Stimulated activated CD8-positive, alpha-beta memory T cell treated with anti-CD3 and anti-CD28 coated beads, Interleukin-15, amount 100 ng/mL, for 24 hours (primary cell): ENCODE measurements at regions not wholly inside any gene's neighbourhood (a gene's known extent, or its start where the extent isn't known, plus 50 kb on each side); places are given as distances from the start of the nearest gene placed in this dataset.

ENCODE experiments used
- DNase-seq: peaks from one replicate; pipeline ENCODE4 v3.0.0-alpha.2; 2020; ENCODE audit warnings: low read depth

DNA sequence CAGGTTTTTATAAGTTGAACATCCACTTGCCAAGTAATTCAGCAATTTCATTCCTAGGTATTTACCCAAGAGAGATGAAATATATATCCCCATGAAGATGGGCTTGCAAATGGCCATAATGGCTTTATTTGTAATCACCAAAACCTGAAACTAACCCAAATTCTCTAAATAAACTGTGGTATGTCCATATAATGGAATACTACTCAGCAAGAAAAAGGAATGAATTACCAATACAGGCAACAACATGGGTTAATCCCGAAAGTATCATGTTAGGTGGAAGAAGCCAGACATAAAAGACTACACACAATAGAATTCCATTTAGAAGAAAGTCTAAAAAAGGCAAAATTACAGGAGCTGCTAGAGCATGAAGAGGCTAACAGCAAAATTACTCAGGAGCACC is 101.4 kb upstream of the PPP2R2D start:
- DNase-seq: no peak

DNA sequence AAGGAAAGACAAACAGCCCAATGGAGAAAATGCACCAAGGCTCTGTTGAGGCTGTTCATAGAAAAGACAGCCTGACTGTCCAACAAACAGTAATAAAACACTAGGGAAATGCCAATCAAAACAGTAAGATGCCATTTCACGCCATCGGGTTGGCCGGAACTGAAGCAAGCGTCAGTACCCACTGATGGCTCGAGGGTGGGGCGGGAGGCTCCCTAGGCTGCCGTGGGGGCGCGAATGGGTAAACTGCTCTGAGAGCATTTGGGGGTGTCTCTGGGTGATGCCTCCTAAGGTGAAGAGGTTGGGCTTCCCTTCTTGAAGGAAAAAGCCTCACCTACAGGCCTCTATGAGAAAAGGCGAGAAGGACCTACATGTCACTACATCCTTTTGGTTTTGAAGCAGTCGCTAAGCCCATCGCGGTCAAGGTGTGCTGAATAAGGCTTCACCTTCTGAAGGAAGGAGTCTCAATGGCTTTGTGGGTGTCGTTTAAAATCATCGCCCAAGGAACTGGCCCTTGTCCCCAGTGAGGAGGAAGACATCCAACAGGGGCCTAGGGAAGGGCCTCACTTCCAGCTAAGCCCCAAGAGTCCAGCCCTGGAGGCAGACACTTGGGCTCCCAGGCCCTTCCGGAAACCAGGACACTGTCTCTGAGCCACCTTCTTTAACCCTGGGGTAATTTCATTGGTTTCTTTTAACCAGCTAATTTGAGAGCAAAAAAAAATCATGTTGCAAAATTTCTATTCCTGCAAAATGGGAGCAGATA is 98.5 kb upstream of the PPP2R2D start:
- no peak for DNase-seq

DNA sequence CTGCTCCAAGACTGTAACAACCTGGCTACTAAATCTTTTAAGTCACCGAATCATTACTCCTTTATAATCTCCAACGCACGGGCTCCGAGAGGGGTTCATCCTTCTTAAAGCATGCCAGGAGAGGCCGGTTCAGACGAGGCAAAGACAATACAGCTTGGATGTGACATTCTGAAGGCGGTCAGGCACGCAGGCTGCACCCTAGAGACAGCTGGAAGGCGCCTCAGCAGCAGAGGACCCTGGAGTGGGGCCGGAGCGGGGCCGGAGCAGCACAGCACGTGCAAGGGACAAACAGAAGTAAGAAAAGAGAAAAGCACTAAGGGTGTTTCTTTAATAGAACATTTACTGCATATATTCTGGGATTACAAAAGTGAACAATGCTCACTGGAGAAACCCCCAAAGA is 97.8 kb upstream of the PPP2R2D start:
- no peak for DNase-seq

DNA sequence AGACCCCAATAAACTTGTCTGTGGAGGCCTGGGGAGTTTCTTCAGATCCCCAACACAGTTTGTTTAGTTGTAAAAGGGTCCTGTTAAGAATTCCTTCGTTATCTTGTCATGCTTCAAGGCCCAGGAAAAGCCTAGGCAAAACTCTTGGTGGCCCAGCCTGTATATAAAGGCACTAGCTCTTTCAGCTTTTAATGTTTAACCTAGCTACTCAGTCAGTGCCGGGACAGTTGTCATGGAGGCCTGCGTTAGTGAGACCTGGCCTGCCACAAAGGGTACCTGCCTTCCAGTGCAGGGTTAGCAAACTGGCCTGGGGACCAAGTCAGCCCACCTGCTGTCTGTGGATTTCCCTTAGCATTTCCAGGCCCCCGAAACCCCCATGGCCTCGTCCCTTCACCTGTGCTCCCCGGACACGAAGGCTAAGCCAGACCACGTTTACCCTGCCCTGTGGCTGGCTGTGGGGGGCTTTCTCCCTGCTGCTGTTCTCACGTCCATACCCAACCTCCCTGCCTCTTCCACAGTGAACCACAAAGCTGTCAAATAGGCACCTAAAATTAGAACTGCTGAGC is 96.9 kb upstream of the PPP2R2D start:
- DNase-seq: no peak

DNA sequence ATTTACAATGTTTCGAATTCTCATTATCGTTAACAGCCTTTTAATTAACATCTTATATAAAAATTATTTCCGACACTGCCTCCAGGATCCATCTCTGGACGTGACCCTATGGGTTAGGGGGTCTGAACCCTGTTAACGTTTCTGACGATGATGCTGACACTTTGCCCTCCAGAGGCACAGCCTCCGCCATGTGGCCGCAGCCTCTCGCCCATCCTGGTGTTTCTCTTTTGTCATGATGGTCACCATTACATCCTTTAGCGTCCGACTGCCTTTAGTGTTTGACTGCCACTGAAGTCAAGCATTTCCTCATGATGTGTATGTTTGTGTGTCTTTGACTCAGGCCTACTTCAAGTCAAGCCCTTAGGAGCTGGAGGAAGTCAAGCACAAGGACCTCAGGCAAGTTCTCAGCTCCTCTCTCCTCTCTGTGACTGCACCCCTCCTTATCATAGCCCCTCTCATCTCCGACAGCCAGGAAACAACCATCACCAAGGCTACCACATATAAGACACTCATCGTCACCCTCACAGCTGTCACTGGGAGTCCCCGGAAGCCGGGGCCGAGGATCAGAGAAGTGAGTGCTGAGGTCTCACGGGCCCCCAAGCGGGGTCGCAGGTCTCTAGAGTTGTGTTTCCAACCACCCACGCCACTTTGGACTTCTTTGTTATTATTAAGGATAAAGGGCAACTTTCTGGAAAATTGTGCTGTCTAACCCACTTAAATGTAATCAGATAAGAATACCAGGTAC is 96.1 kb upstream of the PPP2R2D start:
- DNase-seq: no peak

DNA sequence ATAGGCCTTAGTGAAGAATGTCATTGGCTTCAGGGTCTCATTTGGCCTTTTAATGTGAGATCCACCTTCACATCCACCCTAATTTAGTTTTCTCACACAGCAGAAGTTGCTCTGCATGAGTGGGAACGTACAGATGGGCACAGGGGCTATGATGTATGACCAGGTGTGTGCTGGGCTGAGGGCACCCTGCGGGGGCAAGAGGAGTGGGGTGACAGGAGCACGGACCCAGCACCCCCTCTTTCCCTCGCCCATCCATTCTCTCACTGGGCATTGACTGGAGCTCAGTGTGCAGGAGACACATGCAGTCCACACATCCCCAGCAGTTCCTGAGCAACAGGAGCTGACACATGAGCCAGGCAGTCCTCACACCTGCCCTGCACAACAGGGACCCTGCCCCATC is 95.1 kb upstream of the PPP2R2D start:
- DNase-seq: no peak

DNA sequence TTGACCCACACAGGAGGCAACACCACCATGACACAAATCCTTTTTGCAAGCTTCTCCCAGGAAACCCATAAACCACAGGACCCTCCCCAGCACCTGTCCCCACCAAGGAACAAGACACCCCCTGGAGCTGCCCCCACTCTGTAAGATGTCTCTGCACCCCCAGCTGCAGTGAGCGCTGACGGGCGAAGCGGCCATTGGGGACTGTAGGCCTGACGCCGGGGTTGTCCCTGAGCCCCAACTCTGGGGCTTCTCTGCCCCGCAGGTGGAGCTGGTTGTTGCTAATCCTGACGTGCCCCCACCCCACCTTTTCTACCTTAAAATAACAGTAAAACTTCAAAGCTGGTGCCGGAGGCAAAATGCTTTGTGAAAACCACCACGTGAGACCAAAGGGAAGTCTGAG is 94.7 kb upstream of the PPP2R2D start:
- DNase-seq: no peak

DNA sequence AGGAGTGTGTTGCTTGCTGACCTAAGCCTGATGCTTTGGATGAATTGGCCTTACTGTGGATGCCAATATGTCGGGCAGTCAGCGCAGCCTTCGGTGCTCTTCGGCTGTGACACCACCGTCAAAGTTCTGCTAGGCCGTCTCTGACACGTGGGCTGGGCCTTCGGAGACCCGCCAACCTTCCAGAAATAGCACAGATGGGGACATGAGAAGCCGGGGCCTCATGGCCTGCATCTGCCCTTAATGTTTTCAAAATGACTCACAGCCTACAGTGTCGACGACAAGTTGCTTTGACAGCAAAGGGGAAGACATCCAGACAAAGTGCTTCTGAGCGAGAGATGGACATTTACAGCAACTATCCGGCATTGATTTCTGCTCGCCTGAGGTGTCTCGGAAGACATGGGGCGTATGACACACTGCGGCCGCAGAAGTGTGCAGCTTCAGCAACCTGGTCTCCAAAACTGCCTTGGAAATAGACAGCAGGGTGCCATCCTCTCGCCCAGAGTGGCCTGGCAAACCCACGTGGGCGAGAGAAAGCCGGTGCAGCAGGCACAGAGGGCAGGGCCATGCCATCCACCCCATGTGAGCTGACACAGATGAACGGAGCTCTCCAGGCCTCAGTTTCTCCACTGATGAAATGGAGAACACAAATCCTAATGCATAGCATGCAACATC is 94.0 kb upstream of the PPP2R2D start:
- no peak for DNase-seq

DNA sequence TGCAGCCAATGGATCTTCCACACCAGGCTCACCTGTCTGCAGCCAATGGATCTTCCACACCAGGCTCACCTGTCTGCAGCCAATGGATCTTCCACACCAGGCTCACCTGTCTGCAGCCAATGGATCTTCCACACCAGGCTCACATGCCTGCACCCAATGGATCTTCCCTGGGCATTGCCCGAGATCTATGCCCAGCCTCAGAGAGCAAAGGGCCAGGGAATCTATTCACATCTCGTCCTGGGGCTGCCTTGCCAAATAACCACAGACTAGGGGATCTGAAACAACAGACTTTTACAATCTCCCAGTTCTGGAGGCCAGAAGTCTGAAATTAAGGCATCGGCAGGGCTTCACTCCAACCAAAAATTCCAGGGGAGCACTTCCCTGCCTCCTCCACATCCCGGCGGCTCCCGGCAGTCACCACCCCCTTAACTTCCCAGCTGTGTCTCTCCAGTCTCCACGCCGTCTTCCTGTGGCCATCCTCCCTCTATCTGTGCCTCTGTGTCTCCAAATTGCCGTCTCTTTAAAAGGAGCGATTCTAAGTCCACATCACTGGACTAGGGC is 92.4 kb upstream of the PPP2R2D start:
- DNase-seq: no peak

DNA sequence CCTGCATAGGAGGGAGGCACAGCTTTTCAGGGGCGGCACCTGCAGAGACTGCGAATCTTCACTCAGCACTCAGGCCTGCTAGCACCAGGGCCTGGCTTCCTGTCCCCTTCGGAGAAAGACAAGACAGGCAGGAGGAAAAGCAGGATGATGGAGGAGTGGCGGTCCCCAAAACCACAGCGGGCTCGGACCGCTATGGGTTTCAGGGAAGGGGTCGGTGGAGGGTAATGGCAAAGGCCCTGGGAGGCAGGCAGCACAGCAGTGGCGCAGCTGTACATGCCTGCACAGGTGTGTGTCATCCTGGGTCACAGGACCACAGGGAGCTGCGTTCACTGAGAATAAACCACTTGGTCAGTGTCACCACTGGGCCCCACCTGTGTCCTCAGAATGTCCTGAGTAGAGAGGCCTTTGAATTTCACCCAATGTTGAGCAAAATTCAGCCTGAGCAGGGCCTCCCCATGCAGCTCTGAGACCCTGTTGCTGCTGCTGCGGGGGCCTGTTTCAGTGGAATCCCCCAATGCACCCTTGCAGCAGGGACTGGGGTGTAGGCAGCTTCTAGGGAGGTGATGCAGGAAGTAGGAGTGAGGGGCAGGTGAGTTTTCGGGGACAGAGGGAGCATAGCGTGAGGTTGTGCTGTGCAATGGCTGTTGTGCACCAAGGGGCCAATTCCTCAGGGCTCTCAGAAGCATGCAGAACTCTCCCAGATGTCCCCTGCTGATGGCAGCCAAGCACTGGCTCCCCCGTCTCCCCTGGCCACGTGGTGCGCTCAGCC is 90.6 kb upstream of the PPP2R2D start:
- no peak for DNase-seq

DNA sequence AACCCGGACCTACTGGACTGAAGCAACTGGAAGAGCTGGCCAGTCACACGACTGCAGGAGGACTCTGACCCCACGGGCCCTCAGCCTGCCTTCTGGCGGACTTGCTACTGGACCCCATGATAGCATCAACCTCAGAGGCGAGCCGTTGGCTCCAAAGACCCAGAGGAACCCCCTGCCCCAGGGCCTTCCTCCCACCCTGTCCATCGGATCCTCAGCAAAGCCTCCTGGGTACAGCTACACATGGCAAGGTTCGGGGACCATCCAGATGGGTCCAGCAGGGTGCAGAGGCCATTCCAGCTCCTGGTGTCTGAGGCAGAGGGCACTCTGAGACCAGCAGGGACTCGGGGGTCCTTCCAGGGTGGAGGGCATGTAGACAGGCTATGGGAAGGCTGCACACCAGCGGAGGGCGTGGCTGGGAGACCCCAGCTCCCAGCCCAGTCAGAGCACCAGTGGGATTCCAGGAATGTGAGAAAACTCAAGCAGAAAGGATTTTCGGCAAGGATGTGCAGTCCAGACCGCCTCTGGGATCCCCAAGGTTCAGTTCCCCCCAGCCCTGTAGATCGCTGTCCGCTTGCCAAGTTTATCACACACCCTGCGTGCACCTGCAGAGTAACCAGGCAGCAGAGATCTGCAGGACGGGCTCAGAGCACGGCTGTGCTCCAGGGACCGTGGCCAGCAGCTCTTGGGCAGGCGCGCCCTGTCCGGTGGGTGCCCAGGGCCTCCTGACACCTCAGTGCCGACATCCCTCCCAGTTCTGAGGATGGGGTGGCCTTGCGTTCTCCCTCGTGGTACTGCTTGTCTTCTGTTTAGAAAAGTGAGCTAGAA is 89.8 kb upstream of the PPP2R2D start:
- no peak for DNase-seq

DNA sequence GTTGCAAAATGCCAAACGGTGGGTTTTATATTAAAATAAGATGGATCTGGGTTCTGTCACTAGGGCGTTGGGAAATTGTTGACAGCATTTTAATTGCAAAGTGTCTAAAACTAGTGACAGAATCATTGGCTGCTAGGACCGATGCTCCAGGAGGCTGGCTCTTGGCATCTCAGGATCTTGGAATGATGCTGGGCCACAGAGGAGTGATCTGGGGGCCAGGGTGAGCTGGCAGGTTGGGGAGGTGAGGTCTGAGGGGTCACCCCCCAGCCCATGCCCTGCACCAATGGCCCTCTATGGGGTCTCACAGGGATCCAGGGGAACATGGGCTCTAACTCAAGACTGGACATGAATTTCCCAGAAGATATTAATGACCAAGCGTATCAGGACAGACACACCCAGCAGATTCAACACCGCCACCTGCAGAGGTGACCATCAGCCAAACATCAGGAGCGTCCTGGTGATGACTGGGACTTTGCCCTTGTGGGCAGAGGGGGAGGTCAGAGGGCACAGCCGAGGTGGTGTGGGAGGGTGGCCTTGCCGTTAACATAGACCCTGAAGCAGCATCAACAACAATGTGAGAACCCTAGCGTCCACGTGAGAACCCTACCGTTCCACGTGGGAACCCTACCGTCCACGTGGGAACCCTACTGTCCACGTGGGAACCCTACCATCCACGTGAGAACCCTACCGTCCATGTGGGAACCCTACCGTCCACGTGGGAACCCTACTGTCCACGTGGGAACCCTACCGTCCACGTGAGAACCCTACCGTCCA is 89.0 kb upstream of the PPP2R2D start:
- no peak for DNase-seq

DNA sequence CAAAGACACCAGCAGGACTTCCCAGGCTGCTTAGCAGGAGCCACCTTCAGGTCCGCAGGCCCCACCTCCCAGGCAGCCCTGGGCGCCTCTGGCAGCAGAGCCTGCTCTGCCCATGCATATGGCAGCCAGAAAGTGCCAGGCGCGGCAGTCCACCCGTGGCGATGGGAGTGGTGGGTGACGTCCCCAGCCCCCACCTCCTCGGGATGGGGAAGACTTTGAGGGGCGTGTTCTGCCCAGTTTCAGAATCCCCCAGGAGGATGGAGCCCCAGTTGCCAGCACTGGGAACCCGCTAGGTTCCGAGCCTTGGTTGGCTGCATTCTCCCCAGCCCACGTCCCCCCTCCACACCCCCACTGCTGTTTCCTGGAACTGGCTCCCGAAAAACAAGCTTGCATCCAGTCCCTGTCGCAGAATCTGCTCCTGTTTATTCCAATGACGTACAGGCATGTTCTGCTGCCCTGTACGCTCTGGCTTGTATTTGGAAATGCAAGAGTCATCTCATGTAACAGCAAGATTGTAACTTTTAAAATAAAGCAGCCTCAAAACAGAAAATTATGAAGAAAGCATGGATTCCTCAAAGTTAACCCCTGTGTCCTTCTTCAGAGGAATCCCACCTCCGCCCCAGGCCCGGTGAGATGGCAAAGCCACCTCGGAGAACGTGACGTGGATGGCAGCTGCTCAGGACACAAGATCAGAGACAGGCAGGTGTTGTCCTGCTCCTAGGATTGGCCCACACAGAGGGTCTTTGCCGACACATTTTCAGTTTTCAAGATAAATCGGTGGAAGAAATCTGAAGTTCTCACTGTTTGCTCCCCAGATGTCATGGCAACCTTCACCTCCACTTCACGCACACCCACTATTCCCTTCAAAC is 87.8 kb upstream of the PPP2R2D start:
- no peak for DNase-seq

DNA sequence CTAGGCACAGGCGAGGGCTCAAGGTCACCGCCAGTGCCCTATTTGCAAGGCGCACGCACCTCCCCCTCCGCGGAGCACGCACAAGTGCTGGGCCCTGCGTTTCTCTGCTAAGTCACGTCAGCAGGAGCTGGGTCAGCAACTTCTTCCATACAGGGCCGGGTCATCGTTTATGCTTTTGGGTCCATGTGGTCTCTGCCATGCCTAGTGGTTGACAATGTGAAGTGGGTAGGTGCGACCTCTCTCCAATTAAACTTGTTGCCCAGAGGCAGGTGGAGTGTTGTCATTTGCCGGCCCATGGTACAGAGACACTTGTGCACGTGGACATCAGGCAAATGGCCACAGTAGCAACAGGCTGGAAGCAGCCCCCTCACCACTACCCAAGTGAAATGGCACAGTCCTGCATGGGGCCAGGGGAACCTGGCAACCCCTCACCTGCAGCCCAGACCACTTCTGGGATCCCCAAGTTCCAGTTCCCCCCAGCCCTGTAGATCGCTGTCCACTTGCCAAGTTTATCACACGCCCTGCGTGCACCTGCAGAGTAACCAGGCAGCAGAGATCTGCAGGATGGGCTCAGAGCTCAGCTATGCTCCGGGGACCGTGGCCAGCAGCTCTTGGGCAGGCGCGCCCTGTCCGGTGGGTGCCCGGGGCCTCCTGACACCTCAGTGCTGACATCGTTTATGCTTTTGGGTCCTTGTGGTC is 86.1 kb upstream of the PPP2R2D start:
- DNase-seq: no peak

DNA sequence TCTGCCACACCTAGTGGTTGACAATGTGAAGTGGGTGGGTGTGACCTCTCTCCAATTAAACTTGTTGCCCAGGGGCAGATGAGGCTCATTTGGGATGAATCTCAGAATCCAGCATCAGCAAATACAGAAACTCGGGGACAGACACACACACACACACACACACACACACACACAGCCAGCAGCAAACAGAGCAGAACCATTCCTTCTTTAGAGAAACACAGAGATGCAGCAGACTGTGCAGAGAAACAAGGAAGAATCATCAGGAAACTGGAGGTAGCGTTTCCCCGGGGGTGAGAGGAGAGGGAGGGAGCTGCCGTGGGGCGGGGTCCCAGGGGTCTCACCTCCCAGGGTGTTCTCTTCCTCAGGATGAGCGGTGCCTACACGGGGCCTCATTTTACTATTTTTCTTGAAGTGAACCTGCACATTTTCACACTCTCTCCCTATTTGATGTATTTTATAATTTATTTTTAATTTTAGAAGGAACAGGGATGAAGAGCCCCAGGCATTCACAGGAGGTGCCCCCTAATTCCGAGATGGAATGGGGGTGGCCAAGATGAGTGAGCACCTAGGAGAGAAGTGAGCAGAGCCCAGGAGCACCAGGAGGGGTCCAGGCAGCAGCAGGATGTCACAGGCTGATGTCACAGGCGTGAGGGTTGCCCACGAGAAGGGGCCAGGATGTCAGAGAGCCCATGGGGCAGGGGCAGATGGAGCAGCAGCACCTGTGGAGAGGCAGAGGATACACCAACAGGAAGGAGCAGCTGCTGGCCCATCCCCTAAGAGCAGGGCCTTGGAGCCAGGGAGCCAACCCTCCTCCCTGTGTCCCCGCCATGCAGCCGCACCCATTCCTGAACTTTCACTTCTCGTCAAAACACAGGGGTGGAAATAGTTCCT is 85.3 kb upstream of the PPP2R2D start:
- DNase-seq: no peak

DNA sequence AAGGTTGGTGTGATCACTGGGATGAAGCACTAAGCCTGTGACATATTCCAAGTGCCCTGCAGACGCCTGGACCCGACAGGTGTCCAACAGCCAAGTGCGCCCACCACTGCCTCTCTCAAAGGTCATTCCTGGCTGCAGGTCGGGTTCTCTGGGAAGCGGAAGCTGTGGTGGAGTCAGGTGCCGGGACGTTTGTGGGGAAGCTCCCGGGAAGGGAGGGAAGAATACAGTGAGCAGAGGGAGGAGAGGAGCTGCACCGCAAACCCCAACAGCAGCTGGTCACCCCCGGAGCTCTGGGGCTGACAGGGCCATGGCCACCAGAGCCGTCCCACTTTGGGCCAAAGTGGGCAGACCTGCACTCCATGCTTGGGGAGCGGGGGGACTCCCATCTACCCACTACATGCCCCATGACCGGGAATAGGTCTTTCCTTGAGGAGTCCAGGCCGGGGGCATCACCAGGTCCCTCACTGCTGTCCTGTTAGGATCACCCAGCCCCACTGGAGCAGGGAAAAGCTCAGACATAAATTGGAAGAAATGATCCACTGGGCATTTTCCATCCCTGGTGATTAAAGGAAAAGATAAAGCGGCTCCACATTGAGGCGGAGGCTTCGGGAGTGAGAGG is 84.5 kb upstream of the PPP2R2D start:
- no peak for DNase-seq
